Motor neuron (in vitro differentiated cells): ENCODE measurements at regions not wholly inside any gene's neighbourhood (a gene's known extent, or its start where the extent isn't known, plus 50 kb on each side); places are given as distances from the start of the nearest gene placed in this dataset.
"Not testable (repeated sequence)": the region's sequence is repeated elsewhere in the genome, so short reads cannot be mapped to it uniquely, and the experiment has no call there.

Experiments
- ATAC-seq, 8 experiments: fragments of 200-7000 bp; cut with Tn5 transposase; replicated peaks in 6 of 8; 2 replicates each; pipeline ENCODE4 v1.8.0; 2021; ENCODE audit warnings: mild to moderate bottlenecking in 8 of 8, moderate library complexity in 8 of 8
- H3K27ac ChIP-seq, 2 donors: fragments of 250-450 bp; sonication (Bioruptor Pico); 2 replicates each; pipeline ENCODE4 v1.9.0; 2021; ENCODE audit warnings: antibody characterized with exemption in 2 of 2, mild to moderate bottlenecking in 2 of 2, moderate library complexity in 1 of 2
- H3K4me1 ChIP-seq, 2 donors: fragments of 250-450 bp; sonication (Bioruptor Pico); replicated peaks in 1 of 2; 2 replicates each; pipeline ENCODE4 v1.6.1; 2021; ENCODE audit warnings: antibody characterized with exemption in 2 of 2, mild to moderate bottlenecking in 2 of 2, moderate library complexity in 1 of 2
- H3K4me3 ChIP-seq, 5 donors: fragments of 250-450 bp; sonication (Bioruptor Pico); 2 replicates each; pipeline ENCODE4 v1.9.0; 2021; ENCODE audit warnings: antibody characterized with exemption in 5 of 5, mild to moderate bottlenecking in 5 of 5, moderate library complexity in 4 of 5
- WGBS, 10 experiments: fragments of 450-650 bp; shearing (Covaris generic); methylation state at CpG; one replicate each; pipeline ENCODE4 v1.0.0; 2022; 5-methylcytosine and 5-hydroxymethylcytosine counted together
- in situ Hi-C, 9 experiments: fragments of 400-800 bp; cut with MboI; loops; one replicate each; pipeline ENCODE4 v1.15.0; 2021; ENCODE audit warnings: low sequenced_read_pairs in 9 of 9, low pct_unique_long_range_greater_than_20kb in 2 of 9; ENCODE audit not compliant: unreplicated experiment in 9 of 9

GRCh38 chr12:88909510-88909909 is 329.2 kb upstream of the KITLG start:
- Histone ChIP-seq H3K27ac (no peak overlapping the region), H3K4me1 (no peaks in the 10 kb centered on the region), H3K4me3 (no peak overlapping the region)
- in situ Hi-C loops: no loop called here
- 33 to 100% (median 70%) methylated on average over 1 to 2 of the region's 2 CpGs for WGBS, 10 experiments
- no peak for ATAC-seq

GRCh38 chr12:88908345-88908744 is 328.1 kb upstream of the KITLG start:
- H3K4me3 ChIP-seq: no peak overlapping the region
- 48 to 100% (median 91%) methylated on average over 1 to 2 of the region's 2 CpGs for WGBS, 10 experiments
- ATAC-seq: no peak
- in situ Hi-C loops: no loop called here
- H3K4me1 ChIP-seq: no peaks in the 10 kb centered on the region
- H3K27ac ChIP-seq: no peak overlapping the region

- in situ Hi-C loops: no loop called here
- 19 to 100% (median 89%) methylated on average over 1 to 4 of the region's 4 CpGs for WGBS, 10 experiments
- ATAC-seq: no peak
Observed at GRCh38 chr12:88904705-88905104, 324.4 kb upstream of the KITLG start.

GRCh38 chr12:88903333-88903732 is 323.1 kb upstream of the KITLG start:
- no peak overlapping the region for H3K27ac ChIP-seq
- no peak overlapping the region for H3K4me3 ChIP-seq
- in situ Hi-C loops: no loop called here
- H3K4me1 ChIP-seq: no peaks in the 10 kb centered on the region
- 68 to 100% (median 88%) methylated on average over 1 to 4 of the region's 4 CpGs; no CpG with 5 or more reads in 1 of the 10 experiments for WGBS, 10 experiments
- ATAC-seq: no peak

More at GRCh38 chr12:88904705-88905104, 324.4 kb upstream of the KITLG start:
- H3K4me1 ChIP-seq: no peaks in the 10 kb centered on the region
- H3K4me3 ChIP-seq: no peak overlapping the region
- no peak overlapping the region for H3K27ac ChIP-seq

- peak in 7 of 8 experiments; percentile 41 to 99 (median 74) for ATAC-seq
- Histone ChIP-seq H3K4me1 (peaks cover 0 to 2% of the 10 kb centered on the region in 2 donors), H3K4me3 (no peak overlapping the region), H3K27ac (no peak overlapping the region)
- WGBS, 10 experiments: 67 to 100% (median 94%) methylated on average over 1 of the region's 1 CpG; no CpG with 5 or more reads in 2 of the 10 experiments
- in situ Hi-C loops: no loop called here
Observed at GRCh38 chr12:88897723-88898122, 317.5 kb upstream of the KITLG start.

- Histone ChIP-seq H3K4me3 (no peak overlapping the region), H3K27ac (no peak overlapping the region), H3K4me1 (peaks cover 0 to 2% of the 10 kb centered on the region in 2 donors)
- 0 to 91% (median 19%) methylated on average over 1 to 2 of the region's 2 CpGs; no CpG with 5 or more reads in 3 of the 10 experiments for WGBS, 10 experiments
- in situ Hi-C loops: no loop called here
- no peak for ATAC-seq
Observed at GRCh38 chr12:88896958-88897357, 316.7 kb upstream of the KITLG start.

GRCh38 chr12:88895634-88896033 is 315.4 kb upstream of the KITLG start:
- in situ Hi-C loops: no loop called here
- Histone ChIP-seq H3K27ac (no peak overlapping the region), H3K4me1 (peaks cover 0 to 2% of the 10 kb centered on the region in 2 donors), H3K4me3 (no peak overlapping the region)
- 57 to 100% (median 82%) methylated on average over 1 of the region's 1 CpG; no CpG with 5 or more reads in 2 of the 10 experiments for whole genome bisulfite sequencing, 10 experiments
- no peak for ATAC-seq

GRCh38 chr12:88893801-88894200 is 313.5 kb upstream of the KITLG start:
- H3K4me3 ChIP-seq: no peak overlapping the region
- in situ Hi-C loops: no loop called here
- H3K4me1 ChIP-seq: peaks cover 0 to 2% of the 10 kb centered on the region in 2 donors
- peak in 2 of 8 experiments; percentile 24 to 83 for ATAC-seq
- 10 to 94% (median 71%) methylated on average over 2 to 3 of the region's 3 CpGs for WGBS, 10 experiments
- no peak overlapping the region for H3K27ac ChIP-seq

GRCh38 chr12:88891434-88891833 is 311.2 kb upstream of the KITLG start:
- H3K27ac ChIP-seq, H3K4me1 ChIP-seq, in situ Hi-C loops, H3K4me3 ChIP-seq, ATAC-seq: not testable (repeated sequence)
- 83 to 100% (median 91%) methylated on average over 2 to 11 of the region's 11 CpGs for WGBS, 10 experiments

- no peak overlapping the region for H3K4me3 ChIP-seq
- 25 to 100% (median 89%) methylated on average over 1 to 2 of the region's 2 CpGs for WGBS, 10 experiments
- no peak for ATAC-seq
- in situ Hi-C loops: no loop called here
- no peak overlapping the region for H3K27ac ChIP-seq
- H3K4me1 ChIP-seq: no peaks in the 10 kb centered on the region
Observed at GRCh38 chr12:88889326-88890110, 309.2 kb upstream of the KITLG start.

- Histone ChIP-seq H3K4me1 (peaks cover 0 to 4% of the 10 kb centered on the region in 2 donors), H3K4me3 (no peak overlapping the region), H3K27ac (no peak overlapping the region)
- whole genome bisulfite sequencing, 10 experiments: 60 to 94% (median 79%) methylated on average over 1 to 2 of the region's 2 CpGs; no CpG with 5 or more reads in 5 of the 10 experiments
- in situ Hi-C loops: no loop called here
- no peak for ATAC-seq
Observed at GRCh38 chr12:88884600-88884999, 304.3 kb upstream of the KITLG start.

GRCh38 chr12:88882662-88883061 is 302.4 kb upstream of the KITLG start:
- Histone ChIP-seq H3K4me1 (peaks cover 0 to 4% of the 10 kb centered on the region in 2 donors), H3K4me3 (no peak overlapping the region), H3K27ac (no peak overlapping the region)
- in situ Hi-C loops: no loop called here
- 67 to 100% (median 92%) methylated on average over 1 of the region's 1 CpG; no CpG with 5 or more reads in 3 of the 10 experiments for WGBS, 10 experiments
- peak in 1 of 8 experiments; percentile 27 for ATAC-seq

GRCh38 chr12:88880051-88880450 is 299.8 kb upstream of the KITLG start:
- in situ Hi-C loops: no loop called here
- Histone ChIP-seq H3K4me1 (peaks cover 0 to 4% of the 10 kb centered on the region in 2 donors), H3K27ac (no peak overlapping the region), H3K4me3 (no peak overlapping the region)
- ATAC-seq: no peak
- 27 to 100% (median 75%) methylated on average over 1 to 2 of the region's 2 CpGs; no CpG with 5 or more reads in 2 of the 10 experiments for WGBS, 10 experiments

GRCh38 chr12:88878295-88878694 is 298.0 kb upstream of the KITLG start:
- Histone ChIP-seq H3K4me3 (no peak overlapping the region), H3K4me1 (peaks cover 0 to 3% of the 10 kb centered on the region in 2 donors), H3K27ac (no peak overlapping the region)
- in situ Hi-C loops: no loop called here
- ATAC-seq: no peak
- WGBS, 10 experiments: 17 to 100% (median 82%) methylated on average over 1 to 2 of the region's 2 CpGs; no CpG with 5 or more reads in 2 of the 10 experiments
